Astrocyte (in vitro differentiated cells and primary cell): ENCODE measurements at regions not wholly inside any gene's neighbourhood (a gene's known extent, or its start where the extent isn't known, plus 50 kb on each side); places are given as distances from the start of the nearest gene placed in this dataset.

Source experiments
- DNase-seq: peaks from one replicate; pipeline ENCODE4 v3.0.0-alpha.2; 2010; ENCODE audit warnings: low read depth
- FAIRE-seq: peaks from 2 replicates; lab custom pipeline; 2011; peaks lifted over from hg19 to GRCh38; lab: Jason Lieb, UNC
- H2AFZ ChIP-seq: 2 replicates; pipeline ENCODE4 v1.6.0; 2012; ENCODE audit warnings: low read depth, low read length, inconsistent platforms
- H3K27ac ChIP-seq: 2 replicates; pipeline ENCODE4 v1.5.1; 2011; ENCODE audit warnings: low read depth, low read length, inconsistent platforms
- H3K27me3 ChIP-seq: 2 replicates; pipeline ENCODE4 v1.6.0; 2011; ENCODE audit warnings: low read length, inconsistent platforms; ENCODE audit not compliant: insufficient read depth
- H3K36me3 ChIP-seq: 2 replicates; pipeline ENCODE4 v1.5.1; 2011; ENCODE audit warnings: low read length, inconsistent platforms; ENCODE audit not compliant: insufficient read depth
- H3K4me1 ChIP-seq: 2 replicates; pipeline ENCODE4 v1.5.1; 2011; ENCODE audit warnings: low read length, inconsistent platforms; ENCODE audit not compliant: insufficient read depth
- H3K4me2 ChIP-seq: 2 replicates; pipeline ENCODE4 v1.6.0; 2012; ENCODE audit warnings: low read length, inconsistent platforms
- H3K4me3 ChIP-seq: 2 replicates; pipeline ENCODE4 v1.5.1; 2011; ENCODE audit warnings: low read depth, mild to moderate bottlenecking, low read length, inconsistent platforms; ENCODE audit not compliant: insufficient read depth
- H3K79me2 ChIP-seq: 2 replicates; pipeline ENCODE4 v1.6.0; 2012; ENCODE audit warnings: mild to moderate bottlenecking, low read length, inconsistent platforms; ENCODE audit not compliant: insufficient read depth
- H3K9ac ChIP-seq: 2 replicates; pipeline ENCODE4 v1.6.0; 2012; ENCODE audit warnings: mild to moderate bottlenecking, low read length, inconsistent platforms
- H3K9me3 ChIP-seq: 2 replicates; pipeline ENCODE4 v1.5.1; 2012; ENCODE audit warnings: low read depth, mild to moderate bottlenecking, low read length, inconsistent platforms; ENCODE audit not compliant: insufficient read depth
- H4K20me1 ChIP-seq: 2 replicates; pipeline ENCODE4 v1.6.0; 2012; ENCODE audit warnings: low read length, inconsistent platforms; ENCODE audit not compliant: insufficient read depth
- H3K27ac Mint-ChIP-seq: one replicate; pipeline ENCODE4 v1.8.0; 2021; ENCODE audit warnings: mild to moderate bottlenecking, mixed read lengths; ENCODE audit not compliant: unreplicated experiment
- H3K27me3 Mint-ChIP-seq: one replicate; pipeline ENCODE4 v1.8.0; 2021; ENCODE audit warnings: low read depth, mixed read lengths; ENCODE audit not compliant: unreplicated experiment
- H3K36me3 Mint-ChIP-seq: one replicate; pipeline ENCODE4 v1.8.0; 2021; ENCODE audit warnings: low read depth, mixed read lengths; ENCODE audit not compliant: unreplicated experiment
- H3K4me1 Mint-ChIP-seq: one replicate; pipeline ENCODE4 v1.8.0; 2021; ENCODE audit warnings: low read depth, mixed read lengths; ENCODE audit not compliant: unreplicated experiment
- H3K4me3 Mint-ChIP-seq: one replicate; pipeline ENCODE4 v1.8.0; 2021; ENCODE audit warnings: mild to moderate bottlenecking, moderate library complexity, mixed read lengths; ENCODE audit not compliant: unreplicated experiment
- H3K9me3 Mint-ChIP-seq: one replicate; pipeline ENCODE4 v1.8.0; 2021; ENCODE audit warnings: mild to moderate bottlenecking, mixed read lengths; ENCODE audit not compliant: unreplicated experiment
- CTCF ChIP-seq: IDR thresholded peaks from 2 replicates; pipeline ENCODE4 v1.5.1; 2011; ENCODE audit warnings: low read depth, mild to moderate bottlenecking, inconsistent platforms, low read length, moderate library complexity; ENCODE audit not compliant: insufficient read depth
- EZH2 ChIP-seq: IDR thresholded peaks from 2 replicates; pipeline ENCODE4 v1.6.1; 2012; ENCODE audit warnings: mild to moderate bottlenecking, low read length, inconsistent platforms; ENCODE audit not compliant: insufficient read depth

DNA sequence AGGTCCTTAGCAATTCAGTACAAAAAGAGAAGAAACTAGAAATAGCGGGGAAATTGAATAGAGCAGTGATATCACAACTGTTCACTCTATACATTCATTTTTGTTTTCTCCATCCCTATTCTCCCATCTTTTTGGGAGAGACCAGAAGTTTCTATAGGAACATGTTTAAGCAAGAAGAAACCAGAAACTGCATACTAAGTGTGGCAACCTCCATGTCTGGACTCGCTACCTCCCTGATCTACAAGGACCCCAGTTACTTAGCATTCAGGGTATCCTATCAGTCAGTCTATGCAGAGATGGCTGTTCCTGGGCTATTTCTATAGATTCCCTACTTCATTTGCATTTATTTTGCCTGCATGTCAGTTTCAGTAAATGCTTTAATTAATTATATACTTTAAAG, 178.6 kb downstream of the PHLDA1 start:
- Histone ChIP-seq H3K4me3 (no peak overlapping the region), H3K9me3 (no peaks in the 10 kb centered on the region), H2AFZ (no peak overlapping the region), H3K79me2 (no peaks in the 10 kb centered on the region), H3K36me3 (no peaks in the 10 kb centered on the region), H3K4me2 (no peak overlapping the region), H3K27ac (no peak overlapping the region), H3K27me3 (no peaks in the 10 kb centered on the region), H4K20me1 (no peaks in the 10 kb centered on the region), H3K9ac (no peak overlapping the region), H3K4me1 (peaks cover 9% of the 10 kb centered on the region)
- TF ChIP-seq EZH2 (no peak), CTCF (no peak)
- Mint-ChIP-seq H3K27me3 (no peaks in the 10 kb centered on the region), H3K36me3 (no peaks in the 10 kb centered on the region), H3K4me3 (no peak overlapping the region), H3K9me3 (no peaks in the 10 kb centered on the region), H3K27ac (no peak overlapping the region), H3K4me1 (peaks cover 13% of the 10 kb centered on the region)
- DNase-seq (no peak), FAIRE-seq (no peak)

- Mint-ChIP-seq H3K27me3 (no peaks in the 10 kb centered on the region), H3K27ac (no peak overlapping the region), H3K36me3 (no peaks in the 10 kb centered on the region), H3K9me3 (no peaks in the 10 kb centered on the region), H3K4me1 (peaks cover 13% of the 10 kb centered on the region), H3K4me3 (no peak overlapping the region)
- Histone ChIP-seq H3K27ac (no peak overlapping the region), H3K9ac (no peak overlapping the region), H3K4me3 (no peak overlapping the region), H3K27me3 (no peaks in the 10 kb centered on the region), H3K79me2 (no peaks in the 10 kb centered on the region), H3K36me3 (no peaks in the 10 kb centered on the region), H3K9me3 (no peaks in the 10 kb centered on the region), H3K4me2 (no peak overlapping the region), H2AFZ (no peak overlapping the region), H3K4me1 (peaks cover 9% of the 10 kb centered on the region), H4K20me1 (no peaks in the 10 kb centered on the region)
- FAIRE-seq (peak; percentile 9), DNase-seq (peak; percentile 55)
- TF ChIP-seq EZH2, result no peak
- TF ChIP-seq CTCF, result no peak
Measured at GRCh38 chr12:75852143-75852542, 179.4 kb downstream of the PHLDA1 start.

- Mint-ChIP-seq H3K9me3 (peaks cover 2% of the 10 kb centered on the region), H3K4me3 (no peak overlapping the region), H3K4me1 (peaks cover 13% of the 10 kb centered on the region), H3K27me3 (no peaks in the 10 kb centered on the region), H3K36me3 (no peaks in the 10 kb centered on the region), H3K27ac (peak overlapping the region; percentile 0)
- Histone ChIP-seq H3K4me3 (no peak overlapping the region), H3K4me1 (peaks cover 9% of the 10 kb centered on the region), H3K36me3 (no peaks in the 10 kb centered on the region), H3K9ac (no peak overlapping the region), H3K27ac (no peak overlapping the region), H3K9me3 (no peaks in the 10 kb centered on the region), H3K4me2 (peak overlapping the region; percentile 9), H4K20me1 (no peaks in the 10 kb centered on the region), H3K79me2 (no peaks in the 10 kb centered on the region), H3K27me3 (no peaks in the 10 kb centered on the region), H2AFZ (no peak overlapping the region)
- TF ChIP-seq CTCF (no peak), EZH2 (no peak)
- FAIRE-seq (peak; percentile 79), DNase-seq (peak; percentile 65)
Measured at GRCh38 chr12:75850721-75851462, 180.7 kb downstream of the PHLDA1 start.
